Astrocyte of the cerebellum (primary cell): ENCODE measurements at regions not wholly inside any gene's neighbourhood (a gene's known extent, or its start where the extent isn't known, plus 50 kb on each side); places are given as distances from the start of the nearest gene placed in this dataset.

Source experiments
- DNase-seq: peaks from one replicate; pipeline ENCODE4 v3.0.0-alpha.2; 2011; ENCODE audit warnings: low read depth
- H3K4me3 ChIP-seq: 2 replicates; pipeline ENCODE4 v1.5.1; 2011; ENCODE audit warnings: mild to moderate bottlenecking, low read depth, low read length, moderate library complexity
- CTCF ChIP-seq: IDR thresholded peaks from 2 replicates; pipeline ENCODE4 v1.5.1; 2012; ENCODE audit warnings: low read length, low read depth, moderate library complexity, mild to moderate bottlenecking; ENCODE audit errors: missing control alignments
- in situ Hi-C: cut with HindIII; loops from 2 replicates; pipeline ENCODE4 v1.10.0; 2017; ENCODE audit warnings: low sequenced_read_pairs

- no peak for DNase-seq
- no peak for TF ChIP-seq CTCF
- in situ Hi-C loops, result no loop called here
- H3K4me3 ChIP-seq, result no peak overlapping the region
Observed at GRCh38 chr4:176595257-176595656, 197.5 kb downstream of the VEGFC start.

- TF ChIP-seq CTCF, result no peak
- DNase-seq, result no peak
- no peak overlapping the region for H3K4me3 ChIP-seq
- in situ Hi-C loops, result no loop called here
Observed at GRCh38 chr4:176601124-176601523, 191.6 kb downstream of the VEGFC start.

GRCh38 chr4:176607807-176608206 is 184.9 kb downstream of the VEGFC start:
- DNase-seq, result no peak
- in situ Hi-C loops, result no loop called here
- H3K4me3 ChIP-seq, result no peak overlapping the region
- TF ChIP-seq CTCF, result no peak

GRCh38 chr4:176608346-176608745 is 184.4 kb downstream of the VEGFC start:
- no peak for DNase-seq

GRCh38 chr4:176610594-176610993 is 182.1 kb downstream of the VEGFC start:
- TF ChIP-seq CTCF, result no peak
- DNase-seq, result no peak
- no peak overlapping the region for H3K4me3 ChIP-seq
- in situ Hi-C loops, result no loop called here

More at GRCh38 chr4:176608346-176608745, 184.4 kb downstream of the VEGFC start:
- H3K4me3 ChIP-seq, result no peak overlapping the region
- no peak for TF ChIP-seq CTCF
- in situ Hi-C loops, result no loop called here

- DNase-seq, result no peak
- no peak for TF ChIP-seq CTCF
- in situ Hi-C loops, result no loop called here
- no peak overlapping the region for H3K4me3 ChIP-seq
Observed at GRCh38 chr4:176611381-176611780, 181.3 kb downstream of the VEGFC start.

- no peak for DNase-seq
- no peak overlapping the region for H3K4me3 ChIP-seq
- TF ChIP-seq CTCF, result no peak
- in situ Hi-C loops, result no loop called here
Observed at GRCh38 chr4:176611951-176612350, 180.8 kb downstream of the VEGFC start.
